ENCODE measurements at regions not wholly inside any gene's neighbourhood (a gene's known extent, or its start where the extent isn't known, plus 50 kb on each side); places are given as distances from the start of the nearest gene placed in this dataset.

GRCh38 chr3:135915206-135915605 is 50.3 kb upstream of the PPP2R3A start:
- TF ChIP-seq CTCF (IDR thresholded peaks at IDR 0.05; ENCODE audit: low read depth, low read length) = no peak

More at GRCh38 chr3:135915206-135915605, 50.3 kb upstream of the PPP2R3A start:
- Histone ChIP-seq H3K27ac (no peak overlapping the region), H3K4me1 (ENCODE audit: low read depth) (peaks cover 9% of the 10 kb centered on the region), H3K9me3 (ENCODE audit: low read depth) (no peaks in the 10 kb centered on the region), H3K4me3 (no peak overlapping the region), H3K36me3 (no peaks in the 10 kb centered on the region), H3K27me3 (no peaks in the 10 kb centered on the region)
- DNase-seq (ENCODE audit: low read depth in 1 of 2, low spot score in 1 of 2) = no peak
